HCEC 1CT (cell line): ENCODE measurements at regions not wholly inside any gene's neighbourhood (a gene's known extent, or its start where the extent isn't known, plus 50 kb on each side); places are given as distances from the start of the nearest gene placed in this dataset.

Source experiments
- DNase-seq: peaks from one replicate; pipeline ENCODE4 v3.0.0-alpha.2; 2017

DNA sequence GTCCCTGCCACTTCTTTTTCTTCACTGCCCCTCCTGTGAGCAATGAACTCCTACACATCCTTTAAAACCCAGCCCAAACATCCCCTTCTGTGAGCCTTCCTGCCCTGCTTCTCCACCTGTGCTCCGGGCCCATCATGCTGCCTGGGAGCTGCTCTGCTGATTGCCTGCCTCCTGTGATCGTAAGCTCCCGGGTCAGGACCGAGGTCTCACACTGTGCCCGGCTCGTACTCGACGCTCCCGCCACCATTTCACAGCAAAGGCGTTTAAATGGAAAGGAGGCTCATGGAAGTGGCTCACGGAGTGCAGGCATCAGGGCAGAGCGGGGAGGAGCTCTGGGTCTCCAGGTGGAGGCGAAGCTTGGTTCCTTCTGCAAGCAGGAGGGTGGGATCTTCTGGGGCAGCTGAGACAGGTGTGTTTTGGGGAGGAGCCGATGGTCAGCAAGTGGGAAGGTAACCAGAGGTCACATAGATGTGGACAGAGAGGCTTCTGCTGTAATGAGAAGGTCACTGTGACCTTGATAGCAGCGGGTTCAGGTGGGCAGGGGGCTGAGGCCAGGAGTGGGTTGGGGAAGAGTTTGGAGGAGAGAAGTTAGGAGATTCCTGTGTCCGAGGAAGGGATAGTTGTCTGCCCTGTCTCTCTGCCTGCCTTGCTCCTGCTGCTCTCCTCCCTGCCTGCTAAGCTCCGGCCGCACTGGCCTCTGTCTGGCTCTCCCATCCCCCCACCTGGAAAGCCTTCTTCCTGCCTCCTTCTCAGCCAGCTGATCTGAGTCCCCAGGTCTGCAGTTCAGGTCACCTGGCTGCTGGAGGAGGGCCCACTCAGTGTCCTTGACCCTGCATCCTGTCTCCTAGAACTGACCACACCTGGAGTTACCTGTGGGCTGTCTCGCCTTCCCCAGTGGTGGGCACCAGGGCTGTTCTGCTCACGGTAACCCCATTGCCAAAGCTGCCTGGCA is 52.7 kb upstream of the FRMD1 start:
- no peak for DNase-seq

DNA sequence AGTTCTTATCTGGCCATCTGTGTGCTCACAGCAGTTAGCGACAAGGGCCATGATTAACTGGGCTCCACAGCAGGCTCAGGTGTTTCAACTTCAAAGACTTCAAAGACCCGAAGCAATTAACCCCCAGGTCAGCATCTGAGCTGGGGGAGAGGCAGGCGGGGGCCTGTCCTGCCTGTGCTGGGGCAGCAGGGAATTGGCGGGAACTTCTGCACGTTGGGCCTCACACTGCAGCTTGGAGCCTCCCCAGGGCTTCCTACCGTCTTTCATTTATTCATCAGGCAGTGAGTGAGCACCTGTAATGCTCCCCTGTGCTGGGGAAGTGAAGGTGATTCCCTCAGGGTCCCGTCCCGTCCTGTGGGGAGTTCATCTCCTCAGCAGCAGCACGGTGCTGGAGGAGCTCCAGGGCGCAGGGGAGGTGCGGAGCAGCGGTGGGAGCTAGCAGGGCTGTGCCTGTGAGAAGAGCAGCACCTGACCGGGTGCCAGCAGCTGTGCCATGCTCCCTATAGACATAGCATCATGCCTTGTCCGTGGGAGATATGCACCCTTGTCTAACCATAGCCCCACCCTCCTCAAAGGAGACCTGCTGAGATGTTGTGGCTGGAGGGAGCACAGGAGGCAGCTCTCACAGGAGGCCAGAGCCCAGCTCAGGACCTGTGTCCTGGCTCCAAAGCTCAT is 51.8 kb upstream of the FRMD1 start:
- no peak for DNase-seq

DNA sequence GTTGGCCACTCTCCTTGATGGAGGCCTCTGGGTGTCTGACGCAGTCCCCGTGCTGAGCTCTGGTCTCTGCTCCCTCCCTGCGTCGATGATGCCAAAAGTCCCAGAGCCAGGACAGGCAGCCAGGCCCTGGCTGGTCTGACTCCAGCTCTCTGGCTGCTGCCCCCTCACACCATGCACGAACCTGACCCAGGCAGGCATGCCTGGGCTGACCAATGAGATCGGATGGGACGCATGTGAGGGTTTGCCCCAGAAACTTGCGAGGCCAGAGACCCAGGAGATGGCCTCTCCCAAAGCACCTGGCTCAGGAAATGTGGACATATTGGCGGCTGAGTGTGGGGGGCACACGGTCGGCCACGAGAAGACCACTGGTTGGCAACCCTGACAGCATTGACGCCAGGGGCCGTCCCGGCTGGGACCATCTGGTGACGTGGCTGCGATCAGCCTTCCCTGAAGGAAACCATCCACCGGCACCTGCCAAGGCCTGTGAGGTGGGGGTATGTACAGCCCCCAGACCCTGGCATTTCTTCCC is 51.2 kb upstream of the FRMD1 start:
- DNase-seq = no peak

DNA sequence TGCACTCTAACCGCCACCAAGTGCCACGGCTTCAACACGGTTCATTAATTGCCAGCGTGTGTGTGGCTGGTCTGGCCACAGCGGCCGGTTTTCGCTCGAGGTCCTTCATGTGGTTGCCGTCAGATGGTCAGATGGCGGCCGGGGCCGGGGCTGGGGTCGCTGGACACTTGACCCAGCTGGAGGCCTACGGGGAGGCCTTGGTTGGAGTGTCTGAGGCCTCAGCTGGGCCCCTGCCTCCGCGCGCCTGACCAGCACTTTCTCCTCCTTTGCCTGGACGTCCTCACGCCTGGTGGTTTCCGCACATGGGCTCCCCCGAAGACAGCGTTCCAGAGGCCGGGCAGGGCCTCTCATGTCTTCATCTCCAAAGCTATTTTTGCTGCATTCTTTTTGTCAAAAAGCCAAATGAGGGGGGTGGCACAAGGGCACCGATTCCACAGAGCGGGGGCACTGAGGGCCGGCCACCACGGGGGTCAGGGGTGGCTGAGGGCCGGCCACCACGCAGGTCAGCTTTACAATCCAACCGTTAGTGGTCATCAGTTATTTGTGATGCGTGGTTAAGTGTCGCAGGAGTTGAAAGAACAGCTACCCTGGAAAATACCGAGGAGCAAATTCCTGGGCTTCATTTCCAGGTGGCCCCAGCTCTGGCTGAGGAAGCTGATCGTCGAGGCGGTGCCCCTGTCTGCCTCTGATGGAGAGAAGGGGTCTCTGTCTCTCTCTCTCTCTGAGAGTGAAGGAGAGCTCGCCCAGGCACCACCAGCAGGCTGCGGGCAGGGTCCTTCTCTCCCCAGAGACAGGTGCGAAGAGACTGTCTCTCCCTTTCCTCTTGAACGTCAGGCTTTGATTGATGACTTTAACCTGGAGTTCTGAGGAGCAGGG is 50.5 kb upstream of the FRMD1 start:
- DNase-seq = no peak

DNA sequence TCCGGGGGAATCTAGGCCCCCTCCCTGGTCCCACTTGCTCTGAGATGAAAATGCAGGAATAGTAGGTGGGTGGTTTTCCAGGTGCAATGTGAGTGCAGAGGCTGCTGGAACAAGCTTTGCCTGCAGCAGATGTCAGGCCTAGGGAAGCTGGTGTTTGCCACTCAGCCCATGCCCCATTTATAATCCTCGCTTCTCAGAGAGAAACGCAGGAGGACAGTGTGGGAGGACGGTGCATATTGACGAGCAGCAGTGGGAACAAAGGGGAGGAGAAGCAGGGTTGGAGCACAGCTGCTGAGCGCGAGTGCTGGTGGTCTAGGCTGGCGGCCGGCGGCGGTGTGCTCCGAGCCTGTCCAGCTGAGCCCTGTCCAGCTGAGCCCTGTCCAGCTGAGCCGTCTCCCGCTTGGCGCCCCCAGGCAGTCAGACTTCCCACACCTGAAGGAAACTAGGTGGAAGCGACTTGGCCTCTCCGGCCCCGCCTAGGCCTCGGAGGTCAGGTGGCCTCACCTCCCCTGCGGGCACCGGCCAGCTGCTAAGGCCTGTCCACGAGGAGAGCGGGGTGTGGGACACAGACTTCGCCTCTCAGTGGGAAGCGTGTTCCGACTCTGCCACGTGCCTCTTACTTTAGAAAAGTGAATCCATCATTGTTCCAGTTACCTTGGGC is 49.7 kb upstream of the FRMD1 start:
- DNase-seq = no peak
